Heart left ventricle (tissue), 13 donors: ENCODE measurements at regions not wholly inside any gene's neighbourhood (a gene's known extent, or its start where the extent isn't known, plus 50 kb on each side); places are given as distances from the start of the nearest gene placed in this dataset.

Experiments
- POLR2A ChIP-seq, 2 donors: fragments of 450-650 bp; IDR thresholded peaks; one replicate each; pipeline ENCODE4 v1.6.1; 2017; ENCODE audit warnings: antibody characterized with exemption in 2 of 2, mild to moderate bottlenecking in 2 of 2, moderate library complexity in 2 of 2
- TF ChIP-seq, protein P1 (sequence below), 12 donors: fragments of 200-600 bp; sonication (generic) in 4 of 12; IDR thresholded peaks; one replicate each; pipeline versions ENCODE4 v1.5.0 to v1.8.0; 2018 to 2022; ENCODE audit warnings: antibody characterized with exemption in 12 of 12, mild to moderate bottlenecking in 5 of 12
- donor health status: ischemic (EF 13 %, LVEDD 7.1; RV severe dilation, severe dysfunction).
- donor health status: DM: no; HTN: yes; CAD: no.
- donor health status: DM: no; HTN: no; CAD: no.
- donor health status: ischemic (EF 25% LVEDD 6.9; RV normal size, moderate dysfunction).
- donor health status: ischemic (EF 25% LVEDD 5.7; RV mildly dilated, moderate dysfunction).
- donor health status: ischemic (EF 35%, LVEDD 5.7; RV mildly dilated, moderate dysfunction).
- donor health status: nonischemic (EF 11% LVEDD 7.7; RV severe dilation, severe dysfunction).
- donor health status: DM: yes; HTN: yes; CAD: no.
- donor health status: PGD.
- donor health status: ischemic (EF 29% LVEDD 5.4; RV normal size, mild dysfunction).
- donor health status: nonischemic (EF 23%, LVEDD 6.1; RV moderate dilation, normal function).

DNA sequence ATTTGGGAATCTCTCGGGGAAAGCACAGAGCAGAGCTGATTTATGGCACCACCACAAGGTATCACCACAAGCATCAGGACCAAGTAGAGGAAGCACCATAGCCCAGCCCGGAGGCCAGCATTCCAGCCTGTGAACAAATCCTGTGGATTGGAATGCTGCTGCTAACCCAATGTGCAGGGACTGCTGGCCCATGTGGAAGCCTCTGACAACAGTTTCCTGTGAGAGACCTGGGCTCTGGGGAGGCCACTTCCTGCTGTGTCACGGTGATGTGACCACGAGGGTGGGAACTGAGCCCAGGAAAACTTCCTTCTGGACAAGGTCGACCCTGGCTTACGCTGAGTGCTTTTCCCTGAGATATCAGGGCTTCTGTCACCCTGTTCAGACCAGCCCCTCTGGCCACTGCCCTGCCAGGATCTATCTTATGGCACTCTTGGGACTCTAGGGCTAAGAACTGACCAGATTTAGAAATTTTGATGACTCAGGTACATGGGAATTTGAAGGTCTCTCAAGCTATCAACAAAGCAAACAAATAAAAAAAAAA is 88.3 kb upstream of the NGF start:
- TF ChIP-seq, protein P1, sequence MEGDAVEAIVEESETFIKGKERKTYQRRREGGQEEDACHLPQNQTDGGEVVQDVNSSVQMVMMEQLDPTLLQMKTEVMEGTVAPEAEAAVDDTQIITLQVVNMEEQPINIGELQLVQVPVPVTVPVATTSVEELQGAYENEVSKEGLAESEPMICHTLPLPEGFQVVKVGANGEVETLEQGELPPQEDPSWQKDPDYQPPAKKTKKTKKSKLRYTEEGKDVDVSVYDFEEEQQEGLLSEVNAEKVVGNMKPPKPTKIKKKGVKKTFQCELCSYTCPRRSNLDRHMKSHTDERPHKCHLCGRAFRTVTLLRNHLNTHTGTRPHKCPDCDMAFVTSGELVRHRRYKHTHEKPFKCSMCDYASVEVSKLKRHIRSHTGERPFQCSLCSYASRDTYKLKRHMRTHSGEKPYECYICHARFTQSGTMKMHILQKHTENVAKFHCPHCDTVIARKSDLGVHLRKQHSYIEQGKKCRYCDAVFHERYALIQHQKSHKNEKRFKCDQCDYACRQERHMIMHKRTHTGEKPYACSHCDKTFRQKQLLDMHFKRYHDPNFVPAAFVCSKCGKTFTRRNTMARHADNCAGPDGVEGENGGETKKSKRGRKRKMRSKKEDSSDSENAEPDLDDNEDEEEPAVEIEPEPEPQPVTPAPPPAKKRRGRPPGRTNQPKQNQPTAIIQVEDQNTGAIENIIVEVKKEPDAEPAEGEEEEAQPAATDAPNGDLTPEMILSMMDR (IDR thresholded peaks at IDR 0.05) = no peak
- no peak for TF ChIP-seq POLR2A (IDR thresholded peaks at IDR 0.05)
